AG10803 (cell line): ENCODE measurements at regions not wholly inside any gene's neighbourhood (a gene's known extent, or its start where the extent isn't known, plus 50 kb on each side); places are given as distances from the start of the nearest gene placed in this dataset.

ENCODE experiments used
- DNase-seq: peaks from one replicate; pipeline ENCODE4 v3.0.0; 2010; ENCODE audit warnings: low read depth
- H3K4me3 ChIP-seq: 2 replicates; pipeline ENCODE4 v1.5.1; 2011; ENCODE audit warnings: mild to moderate bottlenecking, low read length, control low read depth
- CTCF ChIP-seq: conservative IDR thresholded peaks from 2 replicates; pipeline ENCODE4 v1.5.1; 2011; ENCODE audit warnings: mild to moderate bottlenecking, low read length, control low read depth, inconsistent platforms

GRCh38 chr16:66169817-66170216 is 196.7 kb upstream of the CDH5 start:
- no peak for DNase-seq
- TF ChIP-seq CTCF, result no peak

GRCh38 chr16:66168777-66169176 is 197.7 kb upstream of the CDH5 start:
- DNase-seq, result no peak
- no peak for TF ChIP-seq CTCF
- no peak overlapping the region for H3K4me3 ChIP-seq

More at GRCh38 chr16:66169817-66170216, 196.7 kb upstream of the CDH5 start:
- H3K4me3 ChIP-seq, result no peak overlapping the region

GRCh38 chr16:66167564-66168291 is 198.8 kb upstream of the CDH5 start:
- no peak for DNase-seq
- no peak overlapping the region for H3K4me3 ChIP-seq
- TF ChIP-seq CTCF, result peak; percentile 46

- DNase-seq, result no peak
- H3K4me3 ChIP-seq, result no peak overlapping the region
- TF ChIP-seq CTCF, result no peak
Observed at GRCh38 chr16:66166490-66166889, 200.0 kb upstream of the CDH5 start.

GRCh38 chr16:66165879-66166278 is 200.6 kb upstream of the CDH5 start:
- no peak for DNase-seq
- TF ChIP-seq CTCF, result no peak
- H3K4me3 ChIP-seq, result no peak overlapping the region

- TF ChIP-seq CTCF, result no peak
- DNase-seq, result no peak
Observed at GRCh38 chr16:66164581-66165247, 201.8 kb upstream of the CDH5 start.

GRCh38 chr16:66162821-66163220 is 203.7 kb upstream of the CDH5 start:
- DNase-seq, result no peak
- TF ChIP-seq CTCF, result no peak
- no peak overlapping the region for H3K4me3 ChIP-seq

More at GRCh38 chr16:66164581-66165247, 201.8 kb upstream of the CDH5 start:
- H3K4me3 ChIP-seq, result no peak overlapping the region
